GM12878 (cell line): ENCODE measurements at regions not wholly inside any gene's neighbourhood (a gene's known extent, or its start where the extent isn't known, plus 50 kb on each side); places are given as distances from the start of the nearest gene placed in this dataset.

ENCODE experiments used
- ATAC-seq: fragments of 200-7000 bp; cut with Tn5 transposase; 3 replicates; pipeline ENCODE4 v1.9.1; 2020; ENCODE audit warnings: mild to moderate bottlenecking, moderate library complexity
- BruUV-seq: library from RNA; stranded (reverse); fragments of 400-500 nt; replicated peaks from 2 replicates; lab custom pipeline; 2021; lab: Mats Ljungman, UMichigan
- CTCF ChIA-PET: fragments of 300-600 bp; sonication (Branson Sonifier 250); formaldehyde crosslinking; extraction: SDS; loops from one replicate; lab custom pipeline; 2021; ENCODE audit warnings: inconsistent platforms; lab: Yijun Ruan, JAX
- POLR2A ChIA-PET: fragments of 350-600 bp; formaldehyde crosslinking; extraction: SDS; loops from one replicate; lab custom pipeline; 2021; ENCODE audit warnings: inconsistent platforms; lab: Charles Lee
- RAD21 ChIA-PET: fragments of 300-600 bp; sonication (Branson Sonifier 250); formaldehyde crosslinking; loops from one replicate; lab custom pipeline; 2023; ENCODE audit warnings: antibody characterized with exemption; ENCODE audit not compliant: unreplicated experiment; lab: Charles Lee
- SMC1A ChIA-PET: fragments of 300-600 bp; sonication (Branson Sonifier 250); formaldehyde crosslinking; loops from one replicate; lab custom pipeline; 2023; ENCODE audit not compliant: unreplicated experiment, uncharacterized antibody; lab: Charles Lee
- DNase-seq: peaks from one replicate; pipeline ENCODE4 v3.0.0-alpha.2; 2011; ENCODE audit warnings: low read depth, low spot score
- FAIRE-seq: peaks from 3 replicates; lab custom pipeline; 2011; peaks lifted over from hg19 to GRCh38; lab: Jason Lieb, UNC
- H2AFZ ChIP-seq: 2 replicates; pipeline ENCODE4 v1.6.0; 2011; ENCODE audit warnings: low read depth, low read length, control low read depth; ENCODE audit not compliant: control insufficient read depth
- H3K27ac ChIP-seq: 2 replicates; pipeline ENCODE4 v1.5.1; 2011; ENCODE audit warnings: control low read depth; ENCODE audit not compliant: control insufficient read depth, insufficient read depth
- H3K27me3 ChIP-seq, 2 experiments: replicated peaks in 1 of 2; 2 replicates each; pipeline versions ENCODE4 v1.6.0 to v1.6.1; 2011; ENCODE audit warnings: low read length in 1 of 2; ENCODE audit not compliant: control insufficient read depth in 2 of 2, insufficient read depth in 2 of 2
- H3K36me3 ChIP-seq, 2 experiments: 2 replicates each; pipeline ENCODE4 v1.5.1; 2011; ENCODE audit warnings: low read length in 1 of 2; ENCODE audit not compliant: control insufficient read depth in 2 of 2, insufficient read depth in 2 of 2
- H3K4me1 ChIP-seq: 2 replicates; pipeline ENCODE4 v1.6.1; 2011; ENCODE audit warnings: mild to moderate bottlenecking, low read length, moderate library complexity, mixed read lengths; ENCODE audit not compliant: control insufficient read depth, insufficient read depth
- H3K4me2 ChIP-seq: 2 replicates; pipeline ENCODE4 v1.6.0; 2011; ENCODE audit warnings: control low read depth; ENCODE audit not compliant: control insufficient read depth, insufficient read depth
- H3K4me3 ChIP-seq: fragments of 200-600 bp; sonication (generic); 2 replicates; pipeline ENCODE4 v1.5.1; 2016
- H3K79me2 ChIP-seq: 2 replicates; pipeline ENCODE4 v1.6.0; 2011; ENCODE audit warnings: low read length; ENCODE audit not compliant: control insufficient read depth, insufficient read depth
- H3K9ac ChIP-seq: 2 replicates; pipeline ENCODE4 v1.8.0; 2011; ENCODE audit warnings: low read length, control low read depth, mixed read lengths; ENCODE audit not compliant: control insufficient read depth, insufficient read depth
- H3K9me3 ChIP-seq: replicated peaks from 3 replicates; pipeline ENCODE4 v1.5.1; 2011; ENCODE audit warnings: mild to moderate bottlenecking, low read length; ENCODE audit not compliant: control insufficient read depth, insufficient read depth
- H4K20me1 ChIP-seq: 2 replicates; pipeline ENCODE4 v1.6.0; 2011; ENCODE audit not compliant: control insufficient read depth, insufficient read depth
- ATF2 ChIP-seq: IDR thresholded peaks from 2 replicates; pipeline ENCODE4 v1.6.1; 2012; ENCODE audit warnings: low read length, inconsistent platforms
- BACH1 ChIP-seq: fragments of 450-650 bp; IDR thresholded peaks from 2 replicates; pipeline ENCODE4 v1.6.1; 2017; ENCODE audit warnings: mild to moderate bottlenecking, borderline replicate concordance
- CHD4 ChIP-seq: fragments of 200-600 bp; sonication (generic); IDR thresholded peaks from 2 replicates; pipeline ENCODE4 v1.6.1; 2016; ENCODE audit warnings: mild to moderate bottlenecking
- CREB1 ChIP-seq: IDR thresholded peaks from 2 replicates; pipeline ENCODE4 v1.6.1; 2012; ENCODE audit warnings: low read depth, mild to moderate bottlenecking, inconsistent platforms
- FOXK2 ChIP-seq: fragments of 450-650 bp; IDR thresholded peaks from 2 replicates; pipeline ENCODE4 v1.6.1; 2017; ENCODE audit warnings: mild to moderate bottlenecking, moderate library complexity
- IRF4 ChIP-seq: IDR thresholded peaks from 2 replicates; pipeline ENCODE4 v1.6.1; 2011; ENCODE audit warnings: low read depth, low read length
- MTA2 ChIP-seq: fragments of 450-650 bp; IDR thresholded peaks from 2 replicates; pipeline ENCODE4 v1.6.1; 2016; ENCODE audit warnings: low read depth, mild to moderate bottlenecking, moderate library complexity
- POU2F2 ChIP-seq: IDR thresholded peaks from 3 replicates; pipeline ENCODE4 v1.6.1; 2011; ENCODE audit warnings: low read depth, mild to moderate bottlenecking, low read length, borderline replicate concordance
- TAF1 ChIP-seq: IDR thresholded peaks from 2 replicates; pipeline ENCODE4 v1.6.1; 2011; ENCODE audit warnings: mild to moderate bottlenecking, low read depth, low read length, borderline replicate concordance
- TCF3 ChIP-seq: IDR thresholded peaks from 2 replicates; pipeline ENCODE4 v1.6.1; 2012; ENCODE audit warnings: low read depth, mild to moderate bottlenecking, low read length, borderline replicate concordance; ENCODE audit not compliant: insufficient read depth
- ZNF687 ChIP-seq: fragments of 450-650 bp; IDR thresholded peaks from 2 replicates; pipeline ENCODE4 v1.6.1; 2017; ENCODE audit warnings: mild to moderate bottlenecking, moderate library complexity
- WGBS: methylation state at CpG from one replicate; pipeline ENCODE4 v1.1.6; 2016; ENCODE audit warnings: low lambda C conversion rate; ENCODE audit not compliant: insufficient replicate concordance, insufficient coverage; ENCODE audit errors: missing lambda C conversion rate; 5-methylcytosine and 5-hydroxymethylcytosine counted together
- in situ Hi-C: fragments of 300-500 bp; cut with MboI; formaldehyde crosslinking; loops from 9 replicates; pipeline ENCODE4 v1.14.3; 2018; ENCODE audit warnings: mixed read lengths
- intact Hi-C: fragments of 100-400 bp; cut with micrococcal nuclease; formaldehyde crosslinking; loops from one replicate; pipeline ENCODE4 v1.14.2; 2022; ENCODE audit not compliant: unreplicated experiment
- TF ChIP-seq, protein P1 (sequence below): fragments of 150-350 bp; IDR thresholded peaks from 2 replicates; pipeline ENCODE4 v1.6.1; 2016; ENCODE audit warnings: low read depth, low read length

GRCh38 chr13:104979281-104980030 lies 1556.0 kb downstream of the EFNB2 start (continued):
- TF ChIP-seq BACH1 (no peak), ATF2 (no peak), MTA2 (no peak), POU2F2 (no peak), TAF1 (no peak)

DNA sequence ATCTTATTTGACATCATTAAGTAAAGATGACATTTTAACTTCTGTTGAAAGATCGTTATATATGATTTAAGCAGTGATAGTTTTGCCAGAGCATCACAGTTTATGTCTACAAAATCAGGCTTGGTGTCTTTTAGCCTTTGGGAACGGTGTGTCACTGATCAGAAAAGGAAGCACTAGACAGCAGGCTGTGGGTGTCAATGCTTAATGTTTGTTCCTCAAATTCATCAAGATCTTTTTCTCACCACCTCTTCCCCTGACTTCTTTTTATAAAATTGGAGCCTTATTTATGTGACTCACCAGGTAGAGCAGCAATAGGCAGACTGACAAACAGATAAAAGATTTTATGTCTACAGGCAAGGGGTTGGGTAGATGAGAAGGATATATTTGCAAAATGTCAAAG lies 1558.5 kb downstream of the EFNB2 start:
- CTCF ChIA-PET = no interaction called here
- ATAC-seq = peak; percentile 23
- TF ChIP-seq, protein P1, sequence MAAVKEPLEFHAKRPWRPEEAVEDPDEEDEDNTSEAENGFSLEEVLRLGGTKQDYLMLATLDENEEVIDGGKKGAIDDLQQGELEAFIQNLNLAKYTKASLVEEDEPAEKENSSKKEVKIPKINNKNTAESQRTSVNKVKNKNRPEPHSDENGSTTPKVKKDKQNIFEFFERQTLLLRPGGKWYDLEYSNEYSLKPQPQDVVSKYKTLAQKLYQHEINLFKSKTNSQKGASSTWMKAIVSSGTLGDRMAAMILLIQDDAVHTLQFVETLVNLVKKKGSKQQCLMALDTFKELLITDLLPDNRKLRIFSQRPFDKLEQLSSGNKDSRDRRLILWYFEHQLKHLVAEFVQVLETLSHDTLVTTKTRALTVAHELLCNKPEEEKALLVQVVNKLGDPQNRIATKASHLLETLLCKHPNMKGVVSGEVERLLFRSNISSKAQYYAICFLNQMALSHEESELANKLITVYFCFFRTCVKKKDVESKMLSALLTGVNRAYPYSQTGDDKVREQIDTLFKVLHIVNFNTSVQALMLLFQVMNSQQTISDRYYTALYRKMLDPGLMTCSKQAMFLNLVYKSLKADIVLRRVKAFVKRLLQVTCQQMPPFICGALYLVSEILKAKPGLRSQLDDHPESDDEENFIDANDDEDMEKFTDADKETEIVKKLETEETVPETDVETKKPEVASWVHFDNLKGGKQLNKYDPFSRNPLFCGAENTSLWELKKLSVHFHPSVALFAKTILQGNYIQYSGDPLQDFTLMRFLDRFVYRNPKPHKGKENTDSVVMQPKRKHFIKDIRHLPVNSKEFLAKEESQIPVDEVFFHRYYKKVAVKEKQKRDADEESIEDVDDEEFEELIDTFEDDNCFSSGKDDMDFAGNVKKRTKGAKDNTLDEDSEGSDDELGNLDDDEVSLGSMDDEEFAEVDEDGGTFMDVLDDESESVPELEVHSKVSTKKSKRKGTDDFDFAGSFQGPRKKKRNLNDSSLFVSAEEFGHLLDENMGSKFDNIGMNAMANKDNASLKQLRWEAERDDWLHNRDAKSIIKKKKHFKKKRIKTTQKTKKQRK = no peak
- TF ChIP-seq CHD4 = no peak
- TF ChIP-seq ZNF687 = no peak
- TF ChIP-seq FOXK2 = no peak
- TF ChIP-seq TCF3 = no peak
- TF ChIP-seq IRF4 = no peak
- no peak for TF ChIP-seq CREB1
- TF ChIP-seq ATF2 = no peak

More for the DNA sequence above, 1558.5 kb downstream of the EFNB2 start:
- peaks cover 23% of the 10 kb centered on the region for H3K4me1 ChIP-seq
- 3% methylated on average over 2 of the region's 2 CpGs for WGBS
- in situ Hi-C loops (loop anchor here (25.0 kb wide), 1 partner anchor 1560 kb away; the partner anchor contains the start of gene EFNB2), intact Hi-C loops (loop anchor here (5.0 kb wide), 1 partner anchor 160 kb away; no protein-coding TSS in a partner anchor)
- no peaks in the 10 kb centered on the region for H4K20me1 ChIP-seq
- H3K9ac ChIP-seq = no peak overlapping the region
- SMC1A ChIA-PET = no interaction called here
- peaks cover 1% of the 10 kb centered on the region for H3K9me3 ChIP-seq
- no peak for FAIRE-seq
- no peaks in the 10 kb centered on the region for H3K27me3 ChIP-seq
- no peaks in the 10 kb centered on the region for H3K79me2 ChIP-seq
- peak overlapping the region; percentile 33 for H2AFZ ChIP-seq
- peak overlapping the region; percentile 35; the same call in 1 of the 2 replicates for H3K4me2 ChIP-seq
- H3K36me3 ChIP-seq = no peaks in the 10 kb centered on the region
- peak overlapping the region; percentile 28; the same call in 1 of the 2 replicates for H3K27ac ChIP-seq
- POLR2A ChIA-PET = no interaction called here
- BruUV-seq = no TSS peak
- H3K4me3 ChIP-seq = no peak overlapping the region
- RAD21 ChIA-PET = no interaction called here
- DNase-seq = no peak
